Testis (tissue), 2 donors: ENCODE measurements at regions not wholly inside any gene's neighbourhood (a gene's known extent, or its start where the extent isn't known, plus 50 kb on each side); places are given as distances from the start of the nearest gene placed in this dataset.

Experiments used
- CTCF ChIP-seq, 3 experiments: fragments of 450-650 bp in 2 of 3; fragments of 200-600 bp in 1 of 3; sonication (generic) in 1 of 3; IDR thresholded peaks; one replicate each; pipeline ENCODE4 v1.5.1; 2016 to 2019; ENCODE audit warnings: antibody characterized with exemption in 3 of 3, mild to moderate bottlenecking in 2 of 3, moderate library complexity in 1 of 3
- POLR2A ChIP-seq: fragments of 450-650 bp; IDR thresholded peaks from one replicate; pipeline ENCODE4 v1.6.1; 2017; ENCODE audit warnings: antibody characterized with exemption, mild to moderate bottlenecking, moderate library complexity

- TF ChIP-seq CTCF (IDR thresholded peaks at IDR 0.05) (no peak), POLR2A (no peak)
Observed at GRCh38 chr4:135007400-135007799, 805.8 kb upstream of the PABPC4L start.
